HG03196 (cell line): ENCODE measurements at regions not wholly inside any gene's neighbourhood (a gene's known extent, or its start where the extent isn't known, plus 50 kb on each side); places are given as distances from the start of the nearest gene placed in this dataset.

Source experiments
- ATAC-seq: cut with Tn5 transposase; IDR thresholded peaks from one replicate; pipeline ENCODE4 v1.9.1; 2021; ENCODE audit not compliant: unreplicated experiment

- ATAC-seq: no peak
These were observed 692.1 kb downstream of the DNAJB9 start for GRCh38 chr7:109261781-109262180.

GRCh38 chr7:109266610-109267009 is 696.9 kb downstream of the DNAJB9 start:
- ATAC-seq: no peak

- ATAC-seq: no peak
These were observed 706.7 kb downstream of the DNAJB9 start for GRCh38 chr7:109276348-109276747.

GRCh38 chr7:109282726-109283125 is 713.1 kb downstream of the DNAJB9 start:
- ATAC-seq: no peak

- no peak for ATAC-seq
These were observed 715.3 kb downstream of the DNAJB9 start for GRCh38 chr7:109284943-109285342.

GRCh38 chr7:109295158-109295557 is 725.5 kb downstream of the DNAJB9 start:
- no peak for ATAC-seq

- no peak for ATAC-seq
These were observed 739.1 kb downstream of the DNAJB9 start for GRCh38 chr7:109308816-109309215.

GRCh38 chr7:109309790-109310189 is 740.1 kb downstream of the DNAJB9 start:
- ATAC-seq: no peak

GRCh38 chr7:109318136-109318535 is 748.5 kb downstream of the DNAJB9 start:
- no peak for ATAC-seq

- no peak for ATAC-seq
These were observed 753.2 kb downstream of the DNAJB9 start for GRCh38 chr7:109322833-109323232.

- ATAC-seq: no peak
These were observed 761.7 kb downstream of the DNAJB9 start for GRCh38 chr7:109331423-109331822.

GRCh38 chr7:109335951-109336350 is 766.3 kb downstream of the DNAJB9 start:
- ATAC-seq: no peak

- ATAC-seq: no peak
These were observed 766.9 kb downstream of the DNAJB9 start for GRCh38 chr7:109336531-109336930.

GRCh38 chr7:109343678-109344077 is 774.0 kb downstream of the DNAJB9 start:
- ATAC-seq: no peak

- ATAC-seq: no peak
These were observed 781.8 kb downstream of the DNAJB9 start for GRCh38 chr7:109351493-109351892.

- no peak for ATAC-seq
These were observed 784.3 kb downstream of the DNAJB9 start for GRCh38 chr7:109354000-109354399.

- no peak for ATAC-seq
These were observed 784.9 kb downstream of the DNAJB9 start for GRCh38 chr7:109354552-109354951.

GRCh38 chr7:109375823-109376222 is 806.1 kb downstream of the DNAJB9 start:
- ATAC-seq: no peak

- ATAC-seq: no peak
These were observed 806.9 kb downstream of the DNAJB9 start for GRCh38 chr7:109376576-109376975.

- ATAC-seq: no peak
These were observed 807.6 kb downstream of the DNAJB9 start for GRCh38 chr7:109377076-109377884.

- ATAC-seq: no peak
These were observed 817.3 kb downstream of the DNAJB9 start for GRCh38 chr7:109386959-109387358.

- no peak for ATAC-seq
These were observed 817.9 kb downstream of the DNAJB9 start for GRCh38 chr7:109387530-109387929.

GRCh38 chr7:109391240-109391639 is 821.6 kb downstream of the DNAJB9 start:
- ATAC-seq: no peak
